ENCODE measurements at regions not wholly inside any gene's neighbourhood (a gene's known extent, or its start where the extent isn't known, plus 50 kb on each side); places are given as distances from the start of the nearest gene placed in this dataset.
A peak's percentile ranks its signal among the peaks of the same experiment; 100 is the strongest.

DNA sequence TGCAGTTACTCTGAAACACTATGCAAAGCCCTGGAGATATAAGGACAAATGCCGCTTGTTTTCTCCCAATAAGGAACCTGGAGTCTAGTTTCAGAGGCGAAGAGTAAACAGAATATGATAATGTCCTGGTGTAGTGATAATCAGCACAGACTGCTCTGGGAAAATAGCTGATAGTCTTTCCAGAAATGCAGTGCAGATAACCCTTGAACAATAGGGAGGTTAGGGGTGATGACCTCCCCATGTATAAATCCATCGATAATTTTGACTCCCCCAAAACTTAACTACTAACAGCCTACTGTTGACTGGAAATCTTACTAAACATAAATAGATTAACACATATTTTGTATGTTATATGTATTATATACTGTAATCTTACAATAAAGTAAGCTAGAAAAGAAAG lies 1280.9 kb upstream of the TENM3 start:
- no peak for DNase-seq (ENCODE audit: low read depth)

DNA sequence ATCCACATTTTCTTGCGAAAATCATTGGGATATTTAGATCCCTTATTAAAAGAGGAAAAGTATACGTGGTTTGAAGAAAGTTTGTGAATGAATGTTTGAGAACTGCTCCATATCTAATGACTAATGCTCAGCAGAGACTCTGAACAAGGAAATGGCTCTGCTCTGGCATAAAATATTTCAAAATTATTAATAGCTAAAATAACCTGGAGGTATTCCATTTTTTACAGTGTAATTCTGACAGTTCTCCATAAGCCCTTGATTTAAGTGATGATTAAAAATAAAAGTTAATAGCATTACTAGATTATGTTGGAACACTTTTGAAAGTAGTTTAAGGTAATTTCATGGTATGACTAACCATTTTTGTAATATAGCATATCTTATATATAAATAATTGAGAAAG lies 1276.9 kb upstream of the TENM3 start:
- DNase-seq (ENCODE audit: low read depth), result no peak

DNA sequence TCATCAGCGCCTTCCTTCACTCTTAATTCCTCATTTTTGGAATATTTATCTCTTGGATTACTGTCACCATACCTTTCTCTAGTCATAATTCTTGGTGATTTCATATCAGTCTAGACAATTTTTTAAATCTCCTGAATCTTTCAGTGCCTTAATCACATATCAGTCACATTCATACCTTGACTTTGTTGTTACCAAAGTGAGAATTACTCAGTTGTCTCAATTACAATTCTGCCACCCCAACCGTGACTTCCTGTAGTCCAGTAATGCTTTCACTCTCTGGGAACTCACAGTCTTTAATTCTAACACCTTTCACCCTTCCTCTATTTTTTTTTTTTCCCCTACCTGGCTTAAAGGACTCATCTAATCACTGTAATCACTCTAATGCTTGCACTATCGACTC lies 1275.3 kb upstream of the TENM3 start:
- DNase-seq (ENCODE audit: low read depth), result no peak

DNA sequence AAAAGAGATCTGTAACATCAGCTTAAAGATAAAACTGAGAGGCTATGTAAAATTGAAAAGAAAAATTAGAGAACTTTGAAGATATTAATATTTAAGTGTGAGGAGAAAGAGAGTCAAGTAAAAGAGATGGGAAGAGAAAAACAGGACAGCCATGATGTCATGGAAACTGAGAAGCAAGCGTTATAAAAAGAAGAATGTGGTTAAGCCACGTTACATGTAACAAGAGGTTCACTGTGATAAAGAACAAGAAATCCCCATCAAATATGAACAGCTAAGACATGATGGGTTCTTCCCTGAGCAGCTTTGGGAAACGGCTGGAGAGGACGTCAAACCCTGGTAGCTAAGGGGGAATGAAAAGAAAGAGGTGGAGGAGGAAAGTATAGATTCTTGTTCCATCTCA lies 1269.3 kb upstream of the TENM3 start:
- DNase-seq (ENCODE audit: low read depth), result no peak

DNA sequence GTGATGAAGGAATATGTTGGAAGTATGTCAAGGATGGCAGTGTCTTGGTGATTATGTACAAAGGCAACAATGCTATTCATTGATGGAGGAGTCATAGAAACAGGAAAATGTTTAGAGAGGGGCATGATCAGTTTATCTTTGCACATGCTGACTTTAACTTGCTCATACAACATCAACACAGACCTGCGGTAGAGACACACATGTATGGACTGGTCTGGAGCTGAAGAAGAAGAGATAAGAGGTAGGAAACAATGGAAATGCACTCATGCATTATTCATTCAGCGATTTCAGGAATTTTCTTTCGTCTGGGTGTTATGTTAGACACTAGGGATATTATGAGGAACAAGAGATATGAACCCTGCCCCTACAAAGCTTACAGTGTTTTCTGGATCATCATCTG lies 1252.3 kb upstream of the TENM3 start:
- no peak for DNase-seq (ENCODE audit: low read depth)

DNA sequence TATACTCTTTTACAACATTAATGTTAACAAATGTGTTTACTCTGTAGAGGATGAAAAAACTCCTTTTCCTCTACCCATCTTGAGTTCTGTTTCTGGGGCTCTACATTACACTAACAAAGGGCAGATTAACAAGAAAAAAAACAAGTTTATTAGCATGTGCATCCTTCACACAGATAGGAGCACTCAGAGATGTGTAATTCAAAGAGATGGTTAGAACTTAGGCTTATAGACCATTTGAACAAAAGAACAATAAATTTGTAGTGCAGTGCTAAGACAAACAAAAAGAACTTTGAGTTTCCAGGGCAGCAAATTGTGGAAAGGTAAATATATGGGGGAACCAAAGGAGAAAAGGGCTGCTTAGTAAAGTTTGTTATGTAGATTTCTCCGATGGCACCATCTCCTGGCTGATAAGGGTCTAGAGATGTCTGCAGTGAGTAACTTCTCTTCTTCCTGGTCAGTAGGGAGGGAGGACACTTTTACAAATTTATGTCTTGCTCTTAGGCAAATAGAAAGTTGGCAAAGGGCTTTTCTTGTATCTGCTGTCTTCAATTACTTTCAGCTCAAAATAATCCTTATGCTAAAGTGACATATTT lies 1249.9 kb upstream of the TENM3 start:
- DNase-seq (ENCODE audit: low read depth), result no peak

DNA sequence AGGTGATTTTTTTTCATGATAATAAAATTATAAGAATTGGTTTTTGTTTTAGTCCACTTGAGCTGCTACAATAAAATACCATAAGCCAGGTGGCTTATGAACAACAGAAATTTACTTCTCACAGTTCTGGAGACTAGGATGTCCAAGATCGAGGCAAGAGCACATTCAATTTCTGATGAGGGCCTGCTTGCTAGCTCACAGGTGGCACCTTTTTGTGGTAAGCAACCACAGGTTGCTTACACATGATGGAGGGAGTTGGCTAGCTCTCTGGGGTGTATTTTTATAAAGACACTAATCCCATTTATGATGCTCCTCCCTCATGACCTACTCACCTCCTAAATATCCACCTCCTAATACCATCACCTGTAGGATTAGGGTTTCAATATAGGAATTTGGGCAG lies 1248.5 kb upstream of the TENM3 start:
- no peak for DNase-seq (ENCODE audit: low read depth)

DNA sequence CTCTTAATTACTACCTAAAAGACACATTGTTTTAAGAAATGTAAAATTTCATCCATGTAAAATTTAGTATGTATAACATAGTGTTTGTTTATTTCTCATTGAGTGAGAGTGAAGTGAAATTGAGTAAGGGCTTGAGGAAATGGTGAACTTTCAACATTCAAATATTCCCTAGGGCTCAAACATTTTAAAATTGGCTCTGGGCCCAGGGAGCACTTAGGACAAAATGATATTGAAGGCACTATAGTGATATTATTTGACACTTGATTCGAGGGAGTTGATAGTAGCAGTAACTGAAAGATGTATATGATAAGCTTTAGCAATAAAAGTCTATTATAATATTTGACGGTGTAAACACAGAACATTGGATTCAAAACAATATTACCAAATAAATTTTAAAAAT lies 1244.0 kb upstream of the TENM3 start:
- DNase-seq (ENCODE audit: low read depth), result no peak

DNA sequence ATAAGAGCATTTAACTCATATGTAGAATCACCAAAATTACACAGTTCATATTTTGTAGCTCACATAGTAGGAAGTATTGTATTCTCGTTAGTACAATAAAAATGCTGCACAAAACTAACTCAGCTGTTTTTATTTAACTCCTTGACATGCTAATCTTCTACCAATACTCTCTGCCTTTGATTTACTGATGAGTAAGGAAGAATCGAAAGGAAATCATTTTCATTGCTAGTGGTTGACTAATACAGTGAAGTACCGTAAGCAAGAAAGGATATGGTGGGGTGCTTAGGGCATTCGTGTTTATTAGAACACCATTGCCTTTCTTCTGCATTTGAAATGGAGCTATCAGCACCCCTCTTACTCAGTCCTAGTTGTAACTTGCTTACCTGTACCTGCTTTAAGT lies 1239.1 kb upstream of the TENM3 start:
- DNase-seq (ENCODE audit: low read depth), result no peak

DNA sequence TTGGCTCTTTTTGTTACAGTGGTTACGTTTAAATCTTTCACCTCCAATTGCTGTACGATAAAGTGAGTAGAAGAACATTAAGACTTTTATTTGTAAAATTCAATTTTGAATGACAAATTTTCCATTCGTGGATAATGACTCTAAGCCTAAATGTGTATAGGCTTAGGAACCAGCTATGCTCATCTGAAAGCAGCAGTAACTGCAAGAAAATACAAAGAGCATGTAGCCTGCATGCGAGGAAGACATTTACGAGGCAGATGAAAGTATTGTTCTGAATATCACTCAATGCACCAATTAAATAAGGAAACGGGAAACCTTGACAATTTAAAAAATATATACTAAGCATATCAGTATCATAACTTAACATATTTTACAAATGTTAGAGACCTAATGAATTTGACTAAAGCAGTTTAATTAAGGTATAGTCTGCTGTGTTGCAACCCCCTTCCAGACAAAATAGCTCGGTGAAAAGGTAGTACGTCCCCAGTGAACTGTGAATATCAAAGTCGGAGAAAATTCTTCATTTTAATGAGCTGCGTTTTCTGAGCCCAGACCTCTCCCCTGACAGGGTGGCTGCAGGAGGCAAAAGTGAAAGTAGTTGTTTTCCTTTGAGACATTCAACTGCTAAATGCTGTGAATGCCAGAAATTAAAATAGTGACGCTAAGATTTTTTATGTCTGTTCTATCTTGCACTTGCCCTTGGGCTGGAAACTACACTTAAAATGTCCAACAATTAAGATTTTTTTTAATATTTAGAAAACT lies 1236.5 kb upstream of the TENM3 start:
- peak; percentile 21 for DNase-seq (ENCODE audit: low read depth)

DNA sequence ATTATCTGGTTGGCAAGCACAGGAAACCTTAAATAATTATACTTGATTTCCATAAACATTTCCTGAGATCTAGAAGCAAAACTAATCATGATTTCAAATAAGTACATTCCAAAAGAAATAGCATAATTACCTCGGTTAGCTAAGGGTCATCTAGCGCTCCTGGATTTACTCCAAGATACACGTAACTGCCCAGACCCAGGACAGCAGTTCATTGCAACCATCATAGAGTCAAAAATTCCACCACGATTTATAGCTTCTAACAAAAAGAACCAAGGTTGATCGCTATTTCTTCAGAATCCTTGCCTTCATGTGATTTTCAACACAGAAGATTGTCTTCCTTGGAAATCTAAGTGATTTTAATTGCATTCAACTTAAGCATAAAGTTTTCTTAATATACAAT lies 1235.5 kb upstream of the TENM3 start:
- peak; percentile 63 for DNase-seq (ENCODE audit: low read depth)

DNA sequence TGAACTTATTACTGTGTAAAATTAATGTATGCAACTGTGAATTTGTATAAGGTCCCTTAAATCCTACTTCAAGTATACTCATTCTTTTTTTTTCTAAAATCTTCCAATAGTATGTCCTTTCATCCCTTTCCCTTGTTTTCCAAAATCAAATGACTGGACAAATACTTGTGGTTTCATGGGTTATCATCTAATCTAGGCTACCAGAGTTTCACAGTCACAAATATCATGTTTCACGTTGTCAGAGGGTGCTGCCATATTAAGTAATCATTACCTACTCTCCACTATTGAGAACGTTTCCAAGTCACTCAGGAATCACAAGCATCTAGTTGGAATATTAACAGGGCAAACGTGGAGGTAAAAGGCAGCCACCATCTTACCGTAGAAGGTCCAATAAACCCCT lies 1235.0 kb upstream of the TENM3 start:
- DNase-seq (ENCODE audit: low read depth), result peak; percentile 81

DNA sequence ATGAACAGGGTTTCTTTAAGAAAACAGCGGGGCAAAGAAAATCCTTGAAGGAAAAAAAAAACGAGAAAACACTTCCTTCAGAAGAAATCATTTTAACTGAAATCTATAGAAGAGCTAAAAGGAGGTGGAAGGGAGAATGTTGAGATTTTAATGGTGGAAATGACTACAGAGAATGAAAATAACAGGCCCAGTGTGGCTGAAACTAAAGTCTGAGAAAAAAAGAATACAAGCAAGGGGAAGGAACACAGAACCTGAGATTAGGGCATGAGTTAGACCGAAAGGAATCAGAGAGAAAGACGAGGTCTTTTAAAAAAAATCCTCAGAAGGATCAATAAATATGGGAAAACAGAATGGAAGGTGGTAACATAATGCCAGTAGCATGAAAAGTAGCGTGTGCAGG lies 1230.0 kb upstream of the TENM3 start:
- no peak for DNase-seq (ENCODE audit: low read depth)

DNA sequence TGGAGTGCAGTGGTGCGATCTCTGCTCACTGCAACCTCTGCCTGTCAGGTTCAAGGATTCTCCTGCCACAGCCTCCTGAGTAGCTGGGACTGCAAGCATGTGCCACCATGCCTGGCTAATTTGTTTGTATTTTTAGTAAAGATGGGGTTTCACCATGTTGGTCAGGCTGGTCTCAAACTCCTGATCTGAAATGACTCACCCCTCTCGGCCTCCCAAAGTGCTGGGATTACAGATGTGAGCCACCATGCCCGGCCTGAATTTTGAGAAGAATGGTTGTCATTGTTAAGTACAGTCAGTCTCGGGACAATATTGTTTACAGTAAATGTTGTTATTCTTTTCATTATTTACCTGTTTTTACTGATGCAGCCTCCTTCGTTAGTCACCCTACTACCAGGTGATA lies 1226.2 kb upstream of the TENM3 start:
- peak; percentile 47 for DNase-seq (ENCODE audit: low read depth)

DNA sequence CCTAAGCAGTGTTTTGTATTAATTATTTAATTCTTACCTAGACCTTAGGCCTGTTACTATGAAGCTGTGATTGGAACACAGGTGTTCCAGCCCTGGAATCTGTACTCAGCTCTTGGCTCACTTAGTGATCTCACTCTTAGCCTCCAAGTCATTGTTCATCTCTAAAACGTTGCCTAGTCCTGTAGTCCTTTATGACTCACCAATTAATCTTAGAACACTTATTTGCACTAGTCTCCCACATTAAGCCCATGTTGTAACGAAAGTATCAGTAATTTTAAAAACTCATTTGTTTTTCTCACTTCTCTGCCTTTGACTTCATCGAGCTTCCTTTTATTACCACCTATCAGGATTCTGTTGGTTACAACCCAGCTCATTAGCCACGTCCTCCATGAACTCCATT lies 1224.7 kb upstream of the TENM3 start:
- DNase-seq (ENCODE audit: low read depth), result no peak

DNA sequence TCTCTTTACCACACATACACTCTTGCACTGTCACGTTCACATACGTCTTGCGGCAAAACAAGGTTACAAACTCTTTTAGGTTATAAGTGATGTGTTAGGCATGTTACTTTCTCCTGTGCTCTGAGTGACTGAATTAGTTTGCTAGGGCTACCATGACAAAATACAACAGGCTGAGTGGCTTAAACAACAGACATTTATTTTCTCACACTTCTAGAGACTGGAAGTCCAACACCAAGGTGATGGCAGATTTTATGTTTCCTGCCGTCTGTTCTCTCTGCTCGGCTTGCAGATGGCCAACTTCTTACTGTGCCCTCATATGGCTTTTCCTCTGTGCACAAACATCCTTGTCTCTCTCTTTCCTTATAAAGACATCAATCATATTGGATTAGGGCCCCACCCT lies 1224.3 kb upstream of the TENM3 start:
- no peak for DNase-seq (ENCODE audit: low read depth)

DNA sequence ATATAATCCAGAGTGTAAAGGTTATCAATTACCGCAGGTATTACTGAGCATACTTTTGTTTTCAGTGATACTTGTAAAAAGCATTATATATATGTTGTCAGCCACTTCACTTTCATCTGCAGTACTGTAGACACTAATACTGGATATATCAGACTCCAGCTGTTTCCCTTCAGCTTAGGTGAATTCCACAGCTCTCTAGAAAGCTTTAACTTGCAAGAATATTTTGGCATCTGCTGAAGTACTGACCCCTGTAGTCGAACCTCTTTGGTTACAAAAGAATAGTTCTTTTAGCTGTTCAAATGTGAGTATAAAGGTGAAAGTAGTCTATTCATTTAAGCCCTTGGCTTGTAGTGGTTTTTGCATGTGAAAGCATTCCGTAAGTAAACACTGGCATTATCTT lies 1222.7 kb upstream of the TENM3 start:
- no peak for DNase-seq (ENCODE audit: low read depth)

DNA sequence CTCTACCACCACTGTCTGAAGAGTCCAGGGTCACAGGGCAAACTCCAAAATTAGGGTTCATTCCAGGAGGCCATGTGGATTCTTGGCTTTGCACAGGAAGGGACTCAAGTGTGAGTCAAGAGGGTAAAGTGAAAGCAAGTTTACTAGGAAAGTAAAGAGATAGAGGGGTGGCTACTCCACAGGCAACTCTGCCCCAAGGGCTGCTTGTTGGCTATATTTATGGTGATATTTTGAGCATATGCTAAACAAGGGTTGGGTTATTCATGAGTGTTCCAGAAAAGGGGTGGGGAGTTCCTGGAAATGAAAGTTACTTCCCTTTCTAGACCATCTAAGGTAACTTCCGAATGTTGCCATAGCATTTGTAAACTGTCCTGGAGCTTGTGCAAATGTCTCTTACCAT lies 1222.0 kb upstream of the TENM3 start:
- peak; percentile 12 for DNase-seq (ENCODE audit: low read depth)

DNA sequence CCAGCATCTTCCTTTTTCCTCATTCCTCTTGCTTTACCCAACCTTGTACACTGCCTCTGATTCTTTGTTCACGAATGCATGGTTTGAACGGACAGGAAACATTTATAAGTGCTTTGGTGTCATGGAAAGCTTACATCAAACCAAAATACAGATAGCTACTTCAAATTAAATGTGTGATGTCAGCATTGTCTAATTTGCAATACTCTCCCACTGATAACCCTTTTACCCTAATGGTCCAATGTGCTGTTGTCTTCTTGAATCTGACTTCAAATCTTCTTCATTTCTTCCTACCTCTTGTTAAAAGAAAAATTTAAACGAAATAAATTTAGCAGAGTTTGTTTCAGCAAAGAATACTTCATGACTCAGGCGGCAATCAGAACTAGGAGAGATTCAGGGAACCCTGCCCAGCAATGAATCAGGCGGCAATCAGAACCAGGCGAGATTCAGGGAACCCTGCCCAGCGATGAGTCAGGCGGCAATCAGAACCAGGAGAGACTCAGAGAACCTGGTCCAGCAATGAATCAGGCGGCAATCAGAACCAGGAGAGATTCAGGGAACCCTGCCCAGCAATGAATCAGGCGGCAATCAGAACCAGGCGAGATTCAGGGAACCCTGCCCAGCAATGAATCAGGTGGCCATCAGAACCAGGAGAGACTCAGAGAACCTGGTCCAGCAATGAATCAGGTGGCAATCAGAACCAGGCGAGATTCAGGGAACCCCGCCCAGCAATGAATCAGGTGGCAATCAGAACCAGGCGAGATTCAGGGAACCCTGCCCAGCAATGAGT lies 1212.9 kb upstream of the TENM3 start:
- peak; percentile 80 for DNase-seq (ENCODE audit: low read depth)

DNA sequence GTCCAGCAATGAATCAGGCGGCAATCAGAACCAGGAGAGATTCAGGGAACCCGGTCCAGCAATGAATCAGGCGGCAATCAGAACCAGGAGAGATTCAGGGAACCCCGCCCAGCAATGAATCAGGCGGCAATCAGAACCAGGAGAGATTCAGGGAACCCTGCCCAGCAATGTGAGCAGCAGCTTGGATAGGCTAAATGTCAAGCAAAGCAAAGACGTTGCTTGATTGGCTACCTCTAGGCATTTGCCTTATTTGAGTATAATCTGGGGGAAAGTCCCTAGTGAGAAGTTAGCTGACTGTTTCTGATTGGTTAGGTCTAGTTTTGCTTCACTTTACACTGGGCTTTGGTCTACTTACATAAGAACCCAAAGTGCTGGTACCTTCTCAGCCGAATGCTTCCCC lies 1212.2 kb upstream of the TENM3 start:
- DNase-seq (ENCODE audit: low read depth), result peak; percentile 65

DNA sequence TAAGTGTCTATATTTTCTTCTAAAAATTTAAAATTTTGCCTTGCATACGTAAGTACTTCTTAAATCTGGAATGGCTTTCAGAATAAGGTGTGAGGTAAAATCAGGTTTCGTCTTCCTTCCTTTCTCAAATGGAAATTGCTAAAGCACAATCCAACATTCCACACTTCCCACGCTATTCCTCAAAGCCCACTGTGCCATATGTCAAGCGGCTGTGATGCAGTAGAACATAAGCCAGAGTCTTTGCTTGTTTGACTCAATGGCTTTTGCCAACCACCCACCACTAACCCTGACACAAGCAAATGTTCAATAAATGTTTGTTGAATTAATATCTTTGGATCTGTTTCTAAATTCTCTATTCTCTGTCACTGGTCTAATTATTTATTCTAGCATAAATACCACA lies 1199.7 kb upstream of the TENM3 start:
- no peak for DNase-seq (ENCODE audit: low read depth)

DNA sequence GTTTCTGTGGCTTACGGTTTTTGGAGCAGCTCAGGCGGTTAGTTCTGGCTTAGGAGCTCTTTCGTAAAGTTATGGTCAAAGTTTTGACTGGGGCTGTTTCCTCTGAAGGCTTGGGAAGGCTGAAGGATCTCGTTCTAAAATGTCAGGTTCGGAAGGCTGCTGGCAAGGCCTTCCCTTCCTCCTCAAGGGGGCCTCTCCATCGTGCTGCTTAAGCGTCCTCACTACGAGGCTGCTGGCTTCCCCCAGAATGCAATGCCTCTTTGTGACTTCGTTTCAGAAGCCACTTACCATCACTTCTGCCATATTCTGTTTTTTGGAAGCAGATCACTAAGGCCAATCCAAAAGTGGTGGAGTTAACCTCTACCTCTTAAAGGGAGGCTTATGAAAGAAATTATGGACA lies 1196.4 kb upstream of the TENM3 start:
- no peak for DNase-seq (ENCODE audit: low read depth)

DNA sequence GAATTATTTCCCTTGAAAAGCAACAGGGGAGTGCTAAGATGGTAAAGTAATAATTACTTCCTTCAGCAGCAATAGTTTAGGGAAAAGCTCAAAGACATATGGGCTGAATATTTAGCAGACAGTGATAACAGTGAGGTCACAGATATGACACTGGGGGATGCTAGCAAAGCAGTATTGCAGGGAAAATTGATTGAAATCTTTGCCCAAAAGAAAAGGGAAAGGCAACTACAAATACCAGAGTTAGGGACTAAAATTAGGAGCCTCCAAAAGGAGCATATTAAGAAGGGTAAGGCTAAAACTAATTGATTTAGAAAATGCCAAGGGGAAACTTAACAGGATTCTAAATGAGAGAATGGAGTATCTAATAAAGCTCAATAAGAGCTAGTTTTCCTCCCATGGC lies 1191.3 kb upstream of the TENM3 start:
- DNase-seq (ENCODE audit: low read depth), result no peak
